K562 (cell line): ENCODE measurements at regions not wholly inside any gene's neighbourhood (a gene's known extent, or its start where the extent isn't known, plus 50 kb on each side); places are given as distances from the start of the nearest gene placed in this dataset.

Source experiments
- ATAC-seq: fragments of 200-7000 bp; cut with Tn5 transposase; 3 replicates; pipeline ENCODE4 v1.9.1; 2020; ENCODE audit warnings: moderate library complexity
- BruUV-seq: library from RNA; stranded (reverse); fragments of 400-500 nt; replicated peaks from 2 replicates; lab custom pipeline; 2021; lab: Mats Ljungman, UMichigan
- CTCF ChIA-PET: fragments of 300-600 bp; formaldehyde crosslinking; extraction: SDS; loops from one replicate; lab custom pipeline; 2021; ENCODE audit warnings: low intra/inter-chr PET ratio; lab: Yijun Ruan, JAX
- POLR2A ChIA-PET: fragments of 300-600, 350-650 bp; sonication (Branson Sonifier 250); formaldehyde crosslinking; extraction: SDS; loops from one replicate; lab custom pipeline; 2021; ENCODE audit warnings: antibody characterized with exemption, inconsistent platforms; lab: Yijun Ruan, JAX
- DNase-seq, 4 experiments: peaks; one replicate each; pipeline versions ENCODE4 v3.0.0 to v3.0.0-alpha.2; 2011 to 2018; ENCODE audit warnings: low spot score in 3 of 4, mixed read lengths in 3 of 4; ENCODE audit errors: extremely low read depth in 1 of 4
- FAIRE-seq: peaks from 2 replicates; lab custom pipeline; 2011; peaks lifted over from hg19 to GRCh38; lab: Jason Lieb, UNC
- H2AFZ ChIP-seq: 2 replicates; pipeline ENCODE4 v1.6.0; 2011; ENCODE audit warnings: low read depth, low read length, control low read depth, inconsistent platforms
- H3K27ac ChIP-seq: fragments of 200-600 bp; 3 replicates; pipeline ENCODE4 v1.8.0; 2011; ENCODE audit warnings: low read depth, mild to moderate bottlenecking, control low read depth, inconsistent platforms, low read length, moderate library complexity, mixed read lengths; ENCODE audit errors: extremely low read depth
- H3K27me3 ChIP-seq, 2 experiments: fragments of 300-600 bp in 1 of 2; 2 replicates in 1 of 2; 3 replicates in 1 of 2; pipeline versions ENCODE4 v1.6.0 to v1.8.0; 2011; ENCODE audit warnings: inconsistent platforms in 2 of 2, low read length in 2 of 2, mild to moderate bottlenecking in 1 of 2, mixed read lengths in 1 of 2, moderate library complexity in 1 of 2; ENCODE audit not compliant: control insufficient read depth in 2 of 2, insufficient read depth in 2 of 2
- H3K36me3 ChIP-seq: fragments of 300-600 bp; 3 replicates; pipeline ENCODE4 v1.8.0; 2011; ENCODE audit warnings: mild to moderate bottlenecking, low read length, inconsistent platforms; ENCODE audit not compliant: control insufficient read depth, insufficient read depth
- H3K4me1 ChIP-seq, 2 experiments: fragments of 200-600 bp in 1 of 2; replicated peaks in 1 of 2; 2 replicates in 1 of 2; 3 replicates in 1 of 2; pipeline versions ENCODE4 v1.5.1 to v1.8.0; 2011; ENCODE audit warnings: inconsistent platforms in 2 of 2, low read length in 2 of 2, mild to moderate bottlenecking in 1 of 2, mixed read lengths in 1 of 2, moderate library complexity in 1 of 2; ENCODE audit not compliant: control insufficient read depth in 2 of 2, insufficient read depth in 2 of 2
- H3K4me2 ChIP-seq: 2 replicates; pipeline ENCODE4 v1.6.1; 2011; ENCODE audit warnings: low read length, control low read depth, inconsistent platforms, mixed read lengths; ENCODE audit not compliant: insufficient read depth
- H3K4me3 ChIP-seq: fragments of 200-600 bp; sonication (generic), shearing (Covaris generic); 2 replicates; pipeline ENCODE4 v1.5.1; 2016; ENCODE audit warnings: control low read depth, inconsistent platforms
- H3K79me2 ChIP-seq: fragments of 200-600 bp; 3 replicates; pipeline ENCODE4 v1.8.0; 2011; ENCODE audit warnings: low read length, inconsistent platforms; ENCODE audit not compliant: control insufficient read depth, insufficient read depth
- H3K9ac ChIP-seq, 2 experiments: 2 replicates each; pipeline versions ENCODE4 v1.6.0 to v1.6.1; 2011; ENCODE audit warnings: low read depth in 2 of 2, low read length in 2 of 2, control low read depth in 1 of 2, inconsistent platforms in 1 of 2, mild to moderate bottlenecking in 1 of 2, mixed read lengths in 1 of 2; ENCODE audit not compliant: insufficient read depth in 1 of 2
- H3K9me1 ChIP-seq: one replicate; pipeline ENCODE4 v1.6.0; 2011; ENCODE audit warnings: inconsistent platforms, mild to moderate bottlenecking, low read length, moderate library complexity; ENCODE audit not compliant: control insufficient read depth, insufficient read depth
- H3K9me3 ChIP-seq: replicated peaks from 2 replicates; pipeline ENCODE4 v1.5.1; 2011; ENCODE audit warnings: low read depth, low read length, inconsistent platforms; ENCODE audit not compliant: control insufficient read depth, insufficient read depth
- H4K20me1 ChIP-seq: replicated peaks from 2 replicates; pipeline ENCODE4 v1.6.1; 2011; ENCODE audit warnings: low read length, inconsistent platforms, mixed read lengths; ENCODE audit not compliant: control insufficient read depth, insufficient read depth
- ARID1B ChIP-seq: fragments of 450-650 bp; IDR thresholded peaks from 2 replicates; pipeline ENCODE4 v1.6.1; 2016; ENCODE audit warnings: antibody characterized with exemption, mild to moderate bottlenecking, inconsistent platforms
- ATF1 ChIP-seq, 2 experiments: fragments of 450-650 bp in 1 of 2; IDR thresholded peaks; 2 replicates each; pipeline ENCODE4 v1.6.1; 2016; ENCODE audit warnings: missing compliant biosample characterization in 1 of 2, missing genetic modification characterization in 1 of 2
- C11orf30 ChIP-seq: fragments of 450-650 bp; IDR thresholded peaks from 2 replicates; pipeline ENCODE4 v1.6.1; 2016; ENCODE audit warnings: low read depth, mild to moderate bottlenecking
- GATAD2B ChIP-seq: fragments of 450-650 bp; IDR thresholded peaks from 2 replicates; pipeline ENCODE4 v1.6.1; 2017; ENCODE audit warnings: mild to moderate bottlenecking, borderline replicate concordance
- MAFF ChIP-seq: IDR thresholded peaks from 2 replicates; pipeline ENCODE4 v1.6.1; 2012; ENCODE audit warnings: low read length, improper control_type of control experiment
- MAFK ChIP-seq: IDR thresholded peaks from 2 replicates; pipeline ENCODE4 v1.6.1; 2011; ENCODE audit warnings: low read length, improper control_type of control experiment
- SREBF1 ChIP-seq: fragments of 150-350 bp; IDR thresholded peaks from 2 replicates; pipeline ENCODE4 v1.6.1; 2014; ENCODE audit warnings: antibody characterized with exemption, low read depth, low read length, borderline replicate concordance
- ZNF133 ChIP-seq: fragments of 250-450 bp; sonication (Bioruptor Pico); IDR thresholded peaks from 2 replicates; pipeline ENCODE4 v1.4.0; 2020; ENCODE audit warnings: mild to moderate bottlenecking
- ZNF143 ChIP-seq: sonication (generic); formaldehyde crosslinking; IDR thresholded peaks from 2 replicates; pipeline ENCODE4 v1.9.0; 2022; ENCODE audit warnings: mild to moderate bottlenecking, missing genetic modification reagents
- ZNF316 ChIP-seq: fragments of 450-650 bp; IDR thresholded peaks from 2 replicates; pipeline ENCODE4 v1.6.1; 2016
- WGBS: fragments of 100-300 bp; shearing (Covaris generic); methylation state at CpG from one replicate; pipeline ENCODE4 v1.1.6; 2016; ENCODE audit warnings: low coverage, mixed read lengths; ENCODE audit not compliant: insufficient coverage; ENCODE audit errors: missing lambda C conversion rate; 5-methylcytosine and 5-hydroxymethylcytosine counted together
- in situ Hi-C: fragments of 300-500 bp; cut with MboI; formaldehyde crosslinking; loops from 4 replicates; pipeline ENCODE4 v1.15.0; 2018; ENCODE audit warnings: inconsistent platforms, mixed read lengths
- intact Hi-C: fragments of 100-400 bp; cut with micrococcal nuclease; formaldehyde crosslinking; loops from 2 replicates; pipeline ENCODE4 v1.14.2; 2022
- TF ChIP-seq, protein P1 (sequence below), 2 experiments: fragments of 450-650 bp in 1 of 2; sonication (generic) in 1 of 2; formaldehyde crosslinking; conservative IDR thresholded peaks; 2 replicates each; pipeline versions ENCODE4 v1.4.0 to v1.8.1; 2020 to 2022; ENCODE audit warnings: mild to moderate bottlenecking in 1 of 2, missing genetic modification reagents in 1 of 2
- TF ChIP-seq, protein P2 (sequence below): fragments of 250-450 bp; sonication (Bioruptor Pico); IDR thresholded peaks from 2 replicates; pipeline ENCODE4 v1.5.0; 2020; ENCODE audit warnings: mild to moderate bottlenecking, borderline replicate concordance

DNA sequence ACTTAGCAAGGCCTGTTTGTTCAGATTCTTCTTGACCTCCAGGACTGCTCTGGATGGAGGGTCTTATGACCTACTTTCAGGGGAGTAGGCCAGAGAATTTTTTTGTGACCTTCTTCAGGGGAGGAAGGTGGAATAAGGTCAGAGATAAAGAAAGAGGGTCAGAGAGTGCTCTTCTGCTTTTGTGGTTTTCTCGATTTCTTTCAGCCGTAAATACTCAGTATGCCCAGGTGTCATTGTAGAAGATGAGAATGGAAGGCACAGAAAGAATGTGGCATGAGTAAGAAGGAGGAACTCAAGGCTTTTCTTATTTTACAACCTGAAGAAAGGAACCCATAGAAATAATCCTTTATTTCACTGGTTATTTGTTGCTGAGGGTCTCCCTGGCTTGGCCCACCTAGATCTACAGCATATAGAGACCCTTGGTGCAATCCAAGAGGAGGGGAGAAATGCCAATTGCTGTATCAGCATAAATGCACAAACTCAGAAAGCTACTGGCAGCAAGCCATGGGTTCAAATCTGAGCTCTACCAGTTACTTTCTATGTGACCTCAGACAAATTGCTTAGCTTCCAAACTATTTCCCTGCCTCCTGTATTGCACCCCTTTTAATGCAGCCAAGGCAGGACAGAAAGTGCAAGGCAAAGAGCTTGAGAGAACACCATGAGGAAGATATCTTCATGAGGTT lies 68.0 kb downstream of the OLIG3 start:
- no peak overlapping the region for H3K4me2 ChIP-seq
- in situ Hi-C loops, result no loop called here
- POLR2A ChIA-PET, result no interaction called here
- WGBS, result 3% methylated on average over 2 of the region's 2 CpGs
- intact Hi-C loops, result no loop called here
- no peak overlapping the region for H2AFZ ChIP-seq
- no peaks in the 10 kb centered on the region for H3K36me3 ChIP-seq
- H3K79me2 ChIP-seq, result no peaks in the 10 kb centered on the region
- no peaks in the 10 kb centered on the region for H3K9me3 ChIP-seq
- H4K20me1 ChIP-seq, result no peaks in the 10 kb centered on the region
- no peak overlapping the region for H3K9ac ChIP-seq
- H3K4me3 ChIP-seq, result no peak overlapping the region
- H3K27ac ChIP-seq, result no peak overlapping the region
- no peak for ATAC-seq
- TF ChIP-seq MAFK (peak; percentile 66), ARID1B (no peak), C11orf30 (peak; percentile 35; the same call in 1 of the 2 replicates), ZNF133 (CRISPR knock-in tag) (no peak), MAFF (peak; percentile 67), ZNF143 (CRISPR knock-in tag) (no peak), SREBF1 (no peak), ZNF316 (peak; percentile 76), ATF1 (CRISPR knock-in tag; IDR thresholded peaks at IDR 0.05) (no peak), ATF1 (tag; IDR thresholded peaks at IDR 0.05) (no peak), GATAD2B (no peak)
- TF ChIP-seq, protein P1, sequence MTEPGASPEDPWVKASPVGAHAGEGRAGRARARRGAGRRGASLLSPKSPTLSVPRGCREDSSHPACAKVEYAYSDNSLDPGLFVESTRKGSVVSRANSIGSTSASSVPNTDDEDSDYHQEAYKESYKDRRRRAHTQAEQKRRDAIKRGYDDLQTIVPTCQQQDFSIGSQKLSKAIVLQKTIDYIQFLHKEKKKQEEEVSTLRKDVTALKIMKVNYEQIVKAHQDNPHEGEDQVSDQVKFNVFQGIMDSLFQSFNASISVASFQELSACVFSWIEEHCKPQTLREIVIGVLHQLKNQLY (CRISPR knock-in tag; conservative IDR thresholded peaks at IDR 0.05), result no peak
- TF ChIP-seq, protein P2, sequence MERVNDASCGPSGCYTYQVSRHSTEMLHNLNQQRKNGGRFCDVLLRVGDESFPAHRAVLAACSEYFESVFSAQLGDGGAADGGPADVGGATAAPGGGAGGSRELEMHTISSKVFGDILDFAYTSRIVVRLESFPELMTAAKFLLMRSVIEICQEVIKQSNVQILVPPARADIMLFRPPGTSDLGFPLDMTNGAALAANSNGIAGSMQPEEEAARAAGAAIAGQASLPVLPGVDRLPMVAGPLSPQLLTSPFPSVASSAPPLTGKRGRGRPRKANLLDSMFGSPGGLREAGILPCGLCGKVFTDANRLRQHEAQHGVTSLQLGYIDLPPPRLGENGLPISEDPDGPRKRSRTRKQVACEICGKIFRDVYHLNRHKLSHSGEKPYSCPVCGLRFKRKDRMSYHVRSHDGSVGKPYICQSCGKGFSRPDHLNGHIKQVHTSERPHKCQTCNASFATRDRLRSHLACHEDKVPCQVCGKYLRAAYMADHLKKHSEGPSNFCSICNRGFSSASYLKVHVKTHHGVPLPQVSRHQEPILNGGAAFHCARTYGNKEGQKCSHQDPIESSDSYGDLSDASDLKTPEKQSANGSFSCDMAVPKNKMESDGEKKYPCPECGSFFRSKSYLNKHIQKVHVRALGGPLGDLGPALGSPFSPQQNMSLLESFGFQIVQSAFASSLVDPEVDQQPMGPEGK (CRISPR knock-in tag), result no peak
- TF ChIP-seq, all 486 proteins: peak for 4
- H3K4me1 ChIP-seq, result no peaks in the 10 kb centered on the region
- BruUV-seq, result no TSS peak
- FAIRE-seq, result no peak
- H3K27me3 ChIP-seq, result 0 out of 5 replicates have a peak, but pooled peaks cover 0 to 1% of the 10 kb centered on the region in 2 experiments
- no peaks in the 10 kb centered on the region for H3K9me1 ChIP-seq
- CTCF ChIA-PET, result interaction anchor here (0.6 kb wide), 1 partner anchor 1037 kb away, joined by 3 read pairs; no protein-coding TSS in a partner anchor
- no peak for DNase-seq
